GM21360 (cell line): ENCODE measurements at regions not wholly inside any gene's neighbourhood (a gene's known extent, or its start where the extent isn't known, plus 50 kb on each side); places are given as distances from the start of the nearest gene placed in this dataset.

Experiments used
- ATAC-seq: cut with Tn5 transposase; IDR thresholded peaks from one replicate; pipeline ENCODE4 v1.9.1; 2021; ENCODE audit warnings: mild to moderate bottlenecking, moderate library complexity; ENCODE audit not compliant: unreplicated experiment

- no peak for ATAC-seq
Observed at GRCh38 chr3:117161816-117162215, 452.2 kb downstream of the TUSC7 start.

DNA sequence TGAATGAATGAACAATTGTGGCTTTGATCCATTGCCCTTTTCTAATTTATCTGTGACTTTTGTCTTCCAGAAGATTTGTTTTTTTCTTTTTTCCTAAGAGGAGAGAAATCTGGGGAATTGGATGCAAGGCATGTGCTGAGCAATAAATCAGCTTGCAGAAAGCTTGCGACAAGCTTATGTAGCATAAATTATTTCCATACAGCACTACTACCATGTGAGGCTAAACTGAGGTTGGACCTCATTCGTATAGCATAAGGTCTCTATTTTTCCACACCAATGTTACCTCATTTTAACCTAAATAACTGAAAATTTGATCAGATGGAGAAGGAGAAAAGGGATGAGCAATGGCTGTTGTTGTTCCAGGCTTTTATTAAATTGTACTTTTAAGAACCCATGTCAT is 455.6 kb downstream of the TUSC7 start:
- no peak for ATAC-seq

DNA sequence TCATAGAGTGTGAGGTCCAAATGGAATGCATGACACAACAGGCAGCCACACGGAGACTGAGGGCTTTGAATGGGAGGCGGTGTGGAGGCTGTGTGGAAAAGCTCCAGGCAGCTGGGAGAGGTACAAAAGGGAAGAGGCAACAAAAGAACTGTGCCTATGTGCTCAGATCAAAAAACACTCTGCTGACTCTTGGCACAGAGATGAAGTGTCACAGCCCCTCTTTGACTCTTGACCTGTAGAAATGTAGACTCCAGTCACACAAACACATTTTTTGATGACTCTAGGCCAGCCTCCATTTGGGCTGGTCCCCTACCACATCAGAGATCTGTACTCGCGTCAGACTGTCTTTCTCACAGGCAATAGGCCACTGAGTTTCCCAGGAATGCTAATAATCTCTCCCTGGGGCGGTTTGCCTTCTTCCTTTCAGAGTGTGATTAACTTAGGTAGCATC is 456.0 kb downstream of the TUSC7 start:
- ATAC-seq: no peak

GRCh38 chr3:117168896-117169295 is 459.3 kb downstream of the TUSC7 start:
- ATAC-seq: no peak

DNA sequence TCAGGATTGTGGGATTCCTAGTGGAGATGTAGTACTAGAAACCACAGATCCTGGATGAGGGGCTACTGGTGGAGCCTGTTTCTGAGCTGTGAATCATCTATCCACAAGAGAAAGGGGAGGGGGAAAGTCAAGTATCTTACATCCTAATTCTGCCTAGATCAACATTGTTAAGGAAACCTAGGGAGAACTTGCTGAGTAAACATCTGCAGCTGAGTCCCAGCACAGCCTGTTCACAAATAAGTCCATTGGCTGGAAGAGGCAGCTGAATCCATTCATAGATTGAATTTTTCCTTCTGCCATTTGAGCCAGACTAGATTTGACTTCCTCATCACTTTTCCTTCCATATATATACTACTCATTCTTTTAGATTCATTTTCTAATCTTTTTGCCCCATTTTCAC is 460.5 kb downstream of the TUSC7 start:
- ATAC-seq: no peak

DNA sequence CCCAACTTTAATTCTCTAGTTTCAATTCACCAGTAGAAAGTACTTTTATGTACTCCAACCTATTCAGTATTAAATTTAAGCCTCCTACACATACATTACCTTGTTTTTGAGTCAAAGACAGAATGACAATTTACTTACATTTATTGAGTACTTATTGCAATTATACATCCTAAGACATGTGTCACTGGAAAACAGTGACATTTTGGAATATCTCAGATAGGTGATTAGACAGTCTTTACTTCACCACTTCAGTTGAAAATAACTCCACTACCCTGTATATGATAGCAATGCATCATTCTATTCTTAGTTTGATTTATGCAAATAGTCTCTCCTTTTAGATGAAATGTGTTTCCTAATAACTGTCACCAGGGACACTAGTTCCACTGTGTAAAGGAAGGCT is 461.5 kb downstream of the TUSC7 start:
- ATAC-seq: no peak

DNA sequence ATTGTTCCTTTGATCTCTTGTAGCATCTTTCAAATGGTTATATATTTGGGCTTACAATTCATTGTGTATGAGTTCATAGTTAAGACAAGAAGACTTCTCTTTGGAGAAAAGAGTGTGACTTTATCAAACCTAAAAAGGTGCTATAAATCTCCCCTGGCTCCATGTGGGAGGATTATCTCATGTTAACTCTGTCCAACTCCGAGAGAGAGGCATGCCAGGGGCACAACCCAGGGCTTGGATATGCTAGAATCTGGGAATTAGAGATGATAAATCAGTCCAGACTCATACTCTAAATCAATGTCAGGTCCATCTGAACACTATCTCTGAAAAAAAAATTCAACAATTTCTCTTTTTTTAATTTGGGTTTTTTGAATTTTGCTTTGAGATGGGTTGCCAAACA is 462.8 kb downstream of the TUSC7 start:
- ATAC-seq: no peak

GRCh38 chr3:117181222-117181621 is 471.6 kb downstream of the TUSC7 start:
- no peak for ATAC-seq

- no peak for ATAC-seq
Observed at GRCh38 chr3:117184574-117184973, 475.0 kb downstream of the TUSC7 start.

DNA sequence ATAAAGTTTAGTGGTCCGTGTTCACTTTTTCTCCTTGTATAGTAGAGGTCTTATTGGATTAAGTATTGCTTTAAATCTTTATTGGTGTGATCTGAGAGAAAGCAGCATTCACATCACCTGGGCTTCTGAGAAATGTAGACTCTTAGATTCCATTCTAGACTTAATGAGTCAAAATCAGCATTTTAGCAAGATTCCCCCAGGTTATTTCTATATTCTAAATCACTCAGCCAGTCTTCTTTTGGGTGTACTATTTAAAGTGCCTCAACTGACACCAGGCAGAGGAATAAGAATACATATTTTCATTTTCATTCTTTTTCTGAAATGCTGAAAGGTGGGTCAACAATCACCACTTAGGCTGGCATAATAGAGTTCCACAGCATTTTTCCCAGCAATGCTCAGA is 481.7 kb downstream of the TUSC7 start:
- ATAC-seq: no peak

- ATAC-seq: no peak
Observed at GRCh38 chr3:117192888-117193287, 483.3 kb downstream of the TUSC7 start.

GRCh38 chr3:117193390-117193789 is 483.8 kb downstream of the TUSC7 start:
- ATAC-seq: no peak

DNA sequence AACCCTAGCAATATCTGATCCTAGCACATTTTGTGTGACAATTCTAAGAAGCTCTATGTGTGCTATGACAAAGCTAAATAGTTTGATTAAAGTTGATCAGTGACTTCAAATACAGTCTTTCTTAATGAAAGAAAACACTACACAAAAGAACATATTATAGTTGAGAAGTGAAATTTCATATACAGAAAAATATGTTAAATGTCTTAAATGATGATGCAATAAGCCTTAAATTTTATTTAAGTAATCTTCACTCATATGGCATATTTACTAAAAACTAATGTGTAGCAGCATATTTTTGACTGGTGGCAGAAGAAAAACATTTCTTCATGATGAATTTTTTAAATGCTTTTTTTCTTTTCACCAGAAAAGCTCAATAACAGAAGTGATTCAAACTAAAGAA is 485.5 kb downstream of the TUSC7 start:
- no peak for ATAC-seq

GRCh38 chr3:117200962-117201361 is 491.4 kb downstream of the TUSC7 start:
- ATAC-seq: no peak

GRCh38 chr3:117201901-117202774 is 492.6 kb downstream of the TUSC7 start:
- no peak for ATAC-seq

DNA sequence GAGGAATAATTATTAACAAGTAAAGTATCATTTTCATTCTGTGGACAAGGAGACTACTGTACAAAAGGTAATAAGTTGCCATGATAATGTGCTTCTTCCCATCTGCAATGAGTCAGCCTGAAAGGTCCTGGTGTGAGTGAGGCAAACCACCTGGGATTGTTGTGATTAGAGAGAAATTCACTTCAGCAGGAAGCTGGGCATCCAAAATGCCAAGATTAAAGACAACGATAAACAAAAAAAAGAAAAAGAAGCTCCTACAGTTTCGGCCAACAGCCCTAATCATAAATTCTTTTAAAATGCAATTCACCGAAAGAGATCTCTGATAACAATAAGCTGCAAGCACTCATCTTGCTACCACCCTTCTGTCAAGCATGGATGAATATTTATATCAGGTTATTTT is 507.8 kb downstream of the TUSC7 start:
- no peak for ATAC-seq

DNA sequence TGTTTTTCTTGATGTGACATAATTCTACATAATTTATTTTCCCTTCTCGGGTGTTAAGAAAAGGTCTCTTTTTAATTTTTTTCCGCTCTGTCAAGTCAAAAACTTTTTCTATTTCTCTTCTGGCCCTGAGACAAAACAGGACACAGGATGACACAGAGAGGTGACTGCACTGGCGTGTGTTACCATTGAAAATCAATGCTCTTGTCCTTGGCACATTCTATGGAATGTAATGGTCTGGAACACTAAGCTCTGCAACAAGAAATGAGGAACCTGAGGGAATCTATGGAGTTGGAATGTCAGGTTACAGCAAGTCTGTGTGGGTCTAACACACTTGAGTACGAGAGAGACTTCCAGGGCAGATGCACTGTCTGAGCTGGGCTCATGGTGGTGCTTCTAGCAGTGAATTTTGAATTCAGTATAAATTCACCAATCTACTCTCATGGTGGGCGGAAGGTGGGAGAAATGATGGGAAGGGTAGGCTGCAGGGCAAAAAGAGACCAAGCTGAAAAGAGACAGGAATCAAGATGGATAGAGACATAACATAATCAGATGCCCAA is 508.3 kb downstream of the TUSC7 start:
- no peak for ATAC-seq

GRCh38 chr3:117218641-117219048 is 509.1 kb downstream of the TUSC7 start:
- no peak for ATAC-seq

DNA sequence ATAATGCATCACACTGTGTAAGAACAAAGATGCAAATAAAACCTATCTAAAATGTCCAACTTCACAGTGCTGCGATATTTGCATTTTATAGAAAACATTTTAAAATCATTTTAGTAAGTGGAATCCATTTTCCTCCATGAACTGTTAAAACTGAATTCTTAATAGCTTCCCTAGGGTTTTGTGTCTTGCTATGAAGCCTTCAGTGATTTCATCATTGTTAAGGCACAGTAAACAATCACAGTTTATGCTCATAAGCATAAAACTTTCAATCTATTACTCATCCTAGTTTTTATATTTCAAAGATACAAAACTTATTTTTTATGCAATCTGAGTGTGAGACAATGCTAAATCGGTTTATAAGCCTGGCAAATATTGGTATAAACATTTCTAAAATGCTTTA is 509.7 kb downstream of the TUSC7 start:
- no peak for ATAC-seq

DNA sequence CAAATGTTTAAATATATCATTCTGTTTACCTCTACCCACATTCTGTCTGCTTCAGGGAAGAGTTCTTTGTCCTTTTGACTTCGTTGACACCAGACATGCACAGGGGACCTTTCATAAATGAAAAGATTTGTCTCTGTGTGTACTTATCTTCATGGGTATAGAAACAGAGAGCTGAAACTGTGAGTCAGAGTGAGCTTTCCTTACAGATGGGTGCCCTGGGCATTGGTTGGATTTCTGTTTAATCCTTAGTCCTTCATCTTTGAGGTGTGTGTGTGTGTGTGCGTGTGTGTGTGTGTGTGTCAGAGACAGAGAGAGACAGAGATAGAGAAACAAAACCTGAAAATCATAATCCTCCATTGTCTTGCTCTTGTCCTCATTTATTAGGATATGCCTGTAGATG is 517.4 kb downstream of the TUSC7 start:
- ATAC-seq: no peak

- ATAC-seq: no peak
Observed at GRCh38 chr3:117228466-117228865, 518.9 kb downstream of the TUSC7 start.

DNA sequence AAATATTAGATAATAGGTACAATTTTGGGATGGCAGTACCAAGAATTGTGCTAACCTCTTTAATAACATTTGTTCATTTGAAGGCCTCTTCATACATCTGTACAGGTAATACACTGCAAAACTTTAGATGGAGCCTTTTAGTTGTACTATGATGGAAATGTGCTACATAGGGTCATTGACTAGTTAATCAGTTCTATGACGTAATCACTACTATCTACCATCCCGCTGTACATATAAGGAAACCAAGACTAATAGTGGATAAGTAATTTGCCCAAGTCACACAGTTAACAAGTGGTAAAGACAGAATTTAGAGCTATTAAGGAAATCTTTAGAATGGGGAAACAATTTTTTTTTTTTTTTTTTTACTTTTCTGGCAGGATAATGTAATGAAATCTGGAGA is 521.3 kb downstream of the TUSC7 start:
- ATAC-seq: no peak

GRCh38 chr3:117234331-117234730 is 524.8 kb downstream of the TUSC7 start:
- no peak for ATAC-seq
